WTC11 (cell line): ENCODE measurements at regions not wholly inside any gene's neighbourhood (a gene's known extent, or its start where the extent isn't known, plus 50 kb on each side); places are given as distances from the start of the nearest gene placed in this dataset.

ENCODE experiments used
- ATF3 ChIP-seq: sonication (generic); formaldehyde crosslinking; conservative IDR thresholded peaks from 2 replicates; pipeline ENCODE4 v1.8.1; 2022; ENCODE audit warnings: mild to moderate bottlenecking, missing genetic modification reagents
- STAT6 ChIP-seq: sonication (generic); formaldehyde crosslinking; conservative IDR thresholded peaks from 2 replicates; pipeline ENCODE4 v1.8.1; 2023; ENCODE audit warnings: mild to moderate bottlenecking, low read depth, missing genetic modification reagents, moderate library complexity
- TP53 ChIP-seq: sonication (generic); formaldehyde crosslinking; IDR thresholded peaks from 2 replicates; pipeline ENCODE4 v1.8.1; 2023; ENCODE audit warnings: mild to moderate bottlenecking, missing genetic modification reagents
- ZNF512 ChIP-seq: sonication (generic); formaldehyde crosslinking; IDR thresholded peaks from 2 replicates; pipeline ENCODE4 v1.8.1; 2022; ENCODE audit warnings: missing genetic modification reagents, borderline replicate concordance
- TF ChIP-seq, protein P1 (sequence below): sonication (generic); formaldehyde crosslinking; IDR thresholded peaks from 2 replicates; pipeline ENCODE4 v1.8.0; 2023; ENCODE audit warnings: mild to moderate bottlenecking, missing genetic modification reagents
- TF ChIP-seq, protein P2 (sequence below): fragments of 200-600 bp; IDR thresholded peaks from 2 replicates; pipeline ENCODE4 v1.8.0; 2022; ENCODE audit warnings: antibody characterized with exemption
- TF ChIP-seq, protein P3 (sequence below): sonication (generic); formaldehyde crosslinking; IDR thresholded peaks from 2 replicates; pipeline ENCODE4 v1.8.1; 2023; ENCODE audit warnings: mild to moderate bottlenecking, missing genetic modification reagents

DNA sequence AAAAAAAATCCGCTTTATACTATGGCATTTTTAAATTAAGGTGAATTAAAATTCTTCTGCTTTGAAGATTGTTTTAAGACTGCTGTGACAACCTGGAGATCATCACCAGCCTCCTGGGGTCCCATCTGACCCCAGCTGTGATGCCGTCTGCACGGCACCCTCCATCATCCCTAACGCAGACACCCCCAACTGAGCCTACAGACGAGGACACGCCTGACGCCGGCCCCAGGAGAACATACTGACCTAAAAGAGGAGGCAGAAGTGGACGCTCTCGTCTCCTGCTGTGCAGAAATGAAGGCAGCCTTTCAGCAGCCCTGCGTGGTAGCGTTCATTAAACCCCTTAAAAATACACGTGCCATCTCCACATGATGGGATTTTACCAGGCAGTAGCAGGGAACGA, 125.6 kb upstream of the PPP1R26 start:
- TF ChIP-seq, protein P1, sequence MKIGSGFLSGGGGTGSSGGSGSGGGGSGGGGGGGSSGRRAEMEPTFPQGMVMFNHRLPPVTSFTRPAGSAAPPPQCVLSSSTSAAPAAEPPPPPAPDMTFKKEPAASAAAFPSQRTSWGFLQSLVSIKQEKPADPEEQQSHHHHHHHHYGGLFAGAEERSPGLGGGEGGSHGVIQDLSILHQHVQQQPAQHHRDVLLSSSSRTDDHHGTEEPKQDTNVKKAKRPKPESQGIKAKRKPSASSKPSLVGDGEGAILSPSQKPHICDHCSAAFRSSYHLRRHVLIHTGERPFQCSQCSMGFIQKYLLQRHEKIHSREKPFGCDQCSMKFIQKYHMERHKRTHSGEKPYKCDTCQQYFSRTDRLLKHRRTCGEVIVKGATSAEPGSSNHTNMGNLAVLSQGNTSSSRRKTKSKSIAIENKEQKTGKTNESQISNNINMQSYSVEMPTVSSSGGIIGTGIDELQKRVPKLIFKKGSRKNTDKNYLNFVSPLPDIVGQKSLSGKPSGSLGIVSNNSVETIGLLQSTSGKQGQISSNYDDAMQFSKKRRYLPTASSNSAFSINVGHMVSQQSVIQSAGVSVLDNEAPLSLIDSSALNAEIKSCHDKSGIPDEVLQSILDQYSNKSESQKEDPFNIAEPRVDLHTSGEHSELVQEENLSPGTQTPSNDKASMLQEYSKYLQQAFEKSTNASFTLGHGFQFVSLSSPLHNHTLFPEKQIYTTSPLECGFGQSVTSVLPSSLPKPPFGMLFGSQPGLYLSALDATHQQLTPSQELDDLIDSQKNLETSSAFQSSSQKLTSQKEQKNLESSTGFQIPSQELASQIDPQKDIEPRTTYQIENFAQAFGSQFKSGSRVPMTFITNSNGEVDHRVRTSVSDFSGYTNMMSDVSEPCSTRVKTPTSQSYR (CRISPR knock-in tag), result no peak
- TF ChIP-seq, protein P2, sequence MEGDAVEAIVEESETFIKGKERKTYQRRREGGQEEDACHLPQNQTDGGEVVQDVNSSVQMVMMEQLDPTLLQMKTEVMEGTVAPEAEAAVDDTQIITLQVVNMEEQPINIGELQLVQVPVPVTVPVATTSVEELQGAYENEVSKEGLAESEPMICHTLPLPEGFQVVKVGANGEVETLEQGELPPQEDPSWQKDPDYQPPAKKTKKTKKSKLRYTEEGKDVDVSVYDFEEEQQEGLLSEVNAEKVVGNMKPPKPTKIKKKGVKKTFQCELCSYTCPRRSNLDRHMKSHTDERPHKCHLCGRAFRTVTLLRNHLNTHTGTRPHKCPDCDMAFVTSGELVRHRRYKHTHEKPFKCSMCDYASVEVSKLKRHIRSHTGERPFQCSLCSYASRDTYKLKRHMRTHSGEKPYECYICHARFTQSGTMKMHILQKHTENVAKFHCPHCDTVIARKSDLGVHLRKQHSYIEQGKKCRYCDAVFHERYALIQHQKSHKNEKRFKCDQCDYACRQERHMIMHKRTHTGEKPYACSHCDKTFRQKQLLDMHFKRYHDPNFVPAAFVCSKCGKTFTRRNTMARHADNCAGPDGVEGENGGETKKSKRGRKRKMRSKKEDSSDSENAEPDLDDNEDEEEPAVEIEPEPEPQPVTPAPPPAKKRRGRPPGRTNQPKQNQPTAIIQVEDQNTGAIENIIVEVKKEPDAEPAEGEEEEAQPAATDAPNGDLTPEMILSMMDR, result no peak
- no peak for TF ChIP-seq ZNF512
- TF ChIP-seq ATF3, result no peak
- TF ChIP-seq TP53, result no peak
- no peak for TF ChIP-seq STAT6 (CRISPR knock-in tag)
- TF ChIP-seq, protein P3, sequence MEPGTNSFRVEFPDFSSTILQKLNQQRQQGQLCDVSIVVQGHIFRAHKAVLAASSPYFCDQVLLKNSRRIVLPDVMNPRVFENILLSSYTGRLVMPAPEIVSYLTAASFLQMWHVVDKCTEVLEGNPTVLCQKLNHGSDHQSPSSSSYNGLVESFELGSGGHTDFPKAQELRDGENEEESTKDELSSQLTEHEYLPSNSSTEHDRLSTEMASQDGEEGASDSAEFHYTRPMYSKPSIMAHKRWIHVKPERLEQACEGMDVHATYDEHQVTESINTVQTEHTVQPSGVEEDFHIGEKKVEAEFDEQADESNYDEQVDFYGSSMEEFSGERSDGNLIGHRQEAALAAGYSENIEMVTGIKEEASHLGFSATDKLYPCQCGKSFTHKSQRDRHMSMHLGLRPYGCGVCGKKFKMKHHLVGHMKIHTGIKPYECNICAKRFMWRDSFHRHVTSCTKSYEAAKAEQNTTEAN, result no peak
